CD1c-positive myeloid dendritic cell (primary cell): ENCODE measurements at regions not wholly inside any gene's neighbourhood (a gene's known extent, or its start where the extent isn't known, plus 50 kb on each side); places are given as distances from the start of the nearest gene placed in this dataset.
"Not testable (repeated sequence)": the region's sequence is repeated elsewhere in the genome, so short reads cannot be mapped to it uniquely, and the experiment has no call there.

Source experiments
- DNase-seq: peaks from one replicate; pipeline ENCODE4 v3.0.0-alpha.2; 2016; ENCODE audit errors: extremely low spot score

- DNase-seq = peak; percentile 22
These were observed 51.9 kb upstream of the PTPRJ start for GRCh38 chr11:47928426-47928825.

DNA sequence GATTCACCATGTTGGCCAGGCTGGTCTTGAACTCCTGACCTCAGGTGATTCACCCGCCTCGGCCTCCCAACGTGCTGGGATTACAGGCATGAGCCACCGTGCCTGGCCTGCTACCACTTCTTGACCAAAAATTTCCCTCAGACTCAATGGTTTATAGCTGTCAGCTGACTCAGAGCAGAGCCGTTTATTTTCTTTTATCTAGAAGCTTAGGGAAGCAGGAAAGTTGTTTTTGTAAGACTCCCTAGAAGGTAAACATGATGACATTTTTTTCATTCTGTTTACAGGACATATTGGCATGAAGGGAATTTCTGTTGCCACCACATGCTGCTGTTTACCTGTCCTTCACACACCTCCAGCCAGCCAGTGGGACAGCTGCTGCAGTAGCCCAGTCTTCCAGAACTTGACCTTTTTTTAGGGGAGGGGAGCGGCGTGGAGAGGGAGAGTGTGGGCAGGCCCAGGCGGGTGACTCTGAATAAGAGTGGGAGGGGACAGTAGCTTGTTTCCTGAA is 56.1 kb upstream of the PTPRJ start:
- DNase-seq = peak; percentile 39

DNA sequence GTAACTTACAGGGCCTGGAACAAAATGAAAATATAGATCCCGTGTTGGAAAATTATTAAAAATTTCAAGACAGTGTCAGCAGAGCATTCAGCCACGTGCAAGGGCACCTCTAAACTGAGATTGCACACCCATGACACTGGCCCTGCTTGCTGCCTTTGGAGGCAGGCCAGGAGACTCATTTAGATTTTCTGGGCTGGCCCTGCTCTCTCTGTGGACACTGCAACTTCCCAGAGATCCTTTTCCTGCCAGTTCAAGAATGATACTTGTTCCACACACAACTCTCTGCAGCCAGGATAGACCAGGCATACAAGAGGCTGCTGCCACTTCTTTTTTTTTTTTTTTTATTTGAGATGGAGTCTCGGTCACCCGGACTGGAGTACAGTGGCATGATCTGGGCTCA is 56.7 kb upstream of the PTPRJ start:
- DNase-seq = no peak

GRCh38 chr11:47921080-47921555 is 59.2 kb upstream of the PTPRJ start:
- not testable (repeated sequence) for DNase-seq

- no peak for DNase-seq
These were observed 61.4 kb upstream of the PTPRJ start for GRCh38 chr11:47918882-47919495.

DNA sequence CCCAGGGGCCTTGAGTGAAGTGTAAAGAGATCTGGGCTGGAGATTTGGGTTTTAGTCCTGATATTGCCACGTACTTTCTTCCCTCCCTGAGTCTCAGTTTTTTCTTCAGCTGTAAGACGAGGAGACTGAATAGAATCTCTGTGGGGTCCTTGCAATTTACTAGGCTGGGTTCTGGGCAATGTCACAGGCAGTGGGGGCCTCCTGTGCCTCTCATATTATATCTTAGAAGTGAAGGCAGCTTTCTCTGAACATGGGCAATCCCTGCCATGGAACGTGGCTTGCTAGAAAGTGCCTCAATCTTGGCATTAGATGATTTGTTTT is 62.0 kb upstream of the PTPRJ start:
- no peak for DNase-seq

GRCh38 chr11:47917599-47918369 is 62.6 kb upstream of the PTPRJ start:
- DNase-seq = peak; percentile 75

GRCh38 chr11:47916361-47916841 is 64.0 kb upstream of the PTPRJ start:
- DNase-seq = no peak

DNA sequence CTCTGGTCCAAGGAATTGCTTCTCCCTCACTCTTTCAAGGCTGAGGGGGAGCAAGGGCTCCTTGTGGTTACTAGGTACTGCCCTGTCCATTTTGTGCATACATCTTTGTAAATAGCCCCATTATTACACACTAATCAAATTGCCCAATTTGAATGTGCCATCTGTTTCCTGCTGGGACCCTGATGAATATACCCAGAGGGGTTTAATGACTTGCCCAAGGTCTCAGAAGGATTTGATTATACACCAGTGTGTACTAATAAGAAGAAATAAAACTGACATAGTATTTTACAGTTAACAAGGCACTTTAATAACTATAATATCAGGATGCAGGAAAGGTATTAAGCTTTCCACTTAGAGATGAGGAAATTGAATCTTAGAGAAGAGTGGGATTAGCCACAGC is 64.6 kb upstream of the PTPRJ start:
- no peak for DNase-seq

DNA sequence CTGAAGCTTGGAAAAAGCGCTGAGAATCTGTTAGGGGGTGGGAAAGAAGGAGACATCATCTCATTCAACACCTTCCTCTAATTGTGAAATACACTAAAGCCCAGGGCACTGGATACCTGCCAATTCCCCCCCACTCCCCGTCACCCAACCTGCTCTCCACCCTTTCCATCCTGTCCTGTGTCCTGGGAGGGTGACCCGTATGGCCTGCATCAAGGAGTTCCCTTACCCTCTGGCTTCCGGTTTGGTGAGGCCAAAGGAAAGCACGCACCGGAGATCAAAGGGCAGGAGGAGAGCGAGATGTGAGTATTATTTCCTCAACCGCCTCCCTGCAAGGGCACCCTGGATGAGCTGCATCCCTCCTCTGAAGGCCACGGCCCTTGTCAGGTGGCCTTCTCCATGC is 65.0 kb upstream of the PTPRJ start:
- DNase-seq = no peak

DNA sequence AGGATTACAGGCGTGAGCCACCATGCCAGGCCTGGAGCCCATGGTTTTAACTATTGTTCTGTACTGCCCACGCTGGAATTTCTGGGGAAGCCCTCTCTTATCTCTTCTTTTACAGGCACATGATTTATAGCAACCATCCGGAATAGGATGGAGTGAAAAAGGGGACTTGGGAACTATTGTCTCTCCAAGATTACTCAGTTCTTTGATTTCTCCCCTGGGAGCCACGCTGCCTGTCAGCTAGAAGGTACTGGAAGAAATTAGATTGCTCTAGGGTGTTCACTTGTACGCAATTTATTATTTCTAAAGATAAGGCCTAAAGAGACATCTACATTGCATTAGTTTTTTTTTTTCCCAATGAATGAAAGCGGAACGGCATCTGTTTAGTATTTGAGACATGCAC is 65.6 kb upstream of the PTPRJ start:
- DNase-seq = no peak

GRCh38 chr11:47913529-47914244 is 65.5 kb upstream of the NUP160 start:
- DNase-seq = no peak

DNA sequence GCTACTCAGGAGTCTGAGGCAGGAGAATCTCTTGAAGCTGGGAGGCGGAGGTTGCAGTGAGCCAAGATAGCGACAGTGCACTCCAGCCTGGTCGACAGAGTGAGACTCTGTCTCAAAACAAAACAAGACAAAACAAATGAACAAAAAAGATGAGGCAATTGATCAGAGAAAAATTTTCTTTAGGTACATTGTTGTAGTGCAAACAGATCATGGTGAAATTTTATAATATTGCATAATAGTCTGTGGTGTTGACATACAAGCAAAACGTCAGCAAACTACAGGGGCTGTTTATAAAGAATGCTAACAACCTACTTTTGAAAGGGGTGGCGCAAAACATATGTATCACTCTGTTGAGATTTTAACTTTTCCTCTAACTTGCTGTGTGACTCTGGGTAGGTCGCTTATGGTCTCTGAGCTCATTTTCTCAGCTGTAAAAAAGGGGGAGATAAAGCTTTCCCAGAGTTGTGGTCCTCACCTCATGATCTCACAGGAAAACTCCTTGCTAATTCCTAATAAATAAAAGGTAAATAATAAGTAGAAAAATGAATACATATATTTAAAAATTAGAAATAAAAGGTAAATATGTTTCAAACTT is 64.8 kb upstream of the NUP160 start:
- DNase-seq = peak; percentile 35

GRCh38 chr11:47911149-47911548 is 63.0 kb upstream of the NUP160 start:
- DNase-seq = no peak

DNA sequence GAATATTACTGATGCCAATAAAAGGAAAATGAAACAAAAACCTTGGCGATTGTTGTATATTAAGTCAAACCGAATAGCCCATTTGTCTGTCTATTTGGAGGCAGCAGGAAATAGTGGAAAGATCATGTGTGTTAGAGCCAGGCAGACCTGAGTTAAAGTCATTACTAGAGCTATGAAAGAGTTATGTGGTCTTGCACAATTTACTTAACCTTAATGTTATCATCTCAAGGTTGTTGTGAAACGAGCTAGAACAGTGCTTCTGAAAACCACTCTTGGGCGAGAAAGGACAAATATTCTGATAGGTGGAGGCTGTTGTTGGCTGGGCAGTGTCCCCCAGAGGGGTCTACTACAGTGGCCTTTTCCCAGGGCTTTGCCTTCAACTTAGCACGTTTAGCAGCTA is 60.0 kb upstream of the NUP160 start:
- no peak for DNase-seq

GRCh38 chr11:47907499-47907898 is 59.3 kb upstream of the NUP160 start:
- DNase-seq = no peak

- DNase-seq = no peak
These were observed 57.9 kb upstream of the NUP160 start for GRCh38 chr11:47906066-47906465.

DNA sequence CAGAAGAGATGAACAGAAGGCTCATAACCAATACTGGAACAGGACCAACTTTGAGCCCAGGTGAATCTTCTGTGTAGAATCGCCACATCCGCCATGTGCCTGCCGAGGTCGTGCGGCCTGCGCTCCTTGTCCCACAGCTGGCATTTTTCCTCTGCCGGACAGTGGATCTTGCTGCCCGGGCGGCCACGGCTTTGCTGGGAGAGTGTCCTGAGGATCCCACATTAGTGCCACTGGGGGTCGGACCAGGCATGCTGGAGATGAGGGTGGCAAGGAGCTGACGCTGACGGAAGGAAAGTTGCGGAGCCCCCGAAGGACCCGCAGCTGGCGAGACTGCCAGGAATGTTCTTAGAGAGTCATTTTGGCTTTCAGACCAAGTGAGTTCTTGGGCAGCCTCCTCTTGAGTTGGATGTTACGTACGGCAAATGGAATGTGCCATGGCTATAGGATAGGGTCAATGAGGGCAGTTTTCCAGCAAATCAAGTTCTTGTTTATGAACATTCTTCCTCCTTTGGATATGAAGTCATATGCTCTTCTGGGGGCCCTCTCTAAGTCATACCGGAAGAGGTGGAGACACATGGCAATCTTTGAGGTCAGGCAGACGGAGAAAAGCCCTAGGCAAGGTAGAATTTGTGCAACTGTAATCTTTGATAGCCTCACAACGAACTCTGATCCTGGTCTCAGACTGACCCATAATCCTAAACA is 57.4 kb upstream of the NUP160 start:
- DNase-seq = no peak

DNA sequence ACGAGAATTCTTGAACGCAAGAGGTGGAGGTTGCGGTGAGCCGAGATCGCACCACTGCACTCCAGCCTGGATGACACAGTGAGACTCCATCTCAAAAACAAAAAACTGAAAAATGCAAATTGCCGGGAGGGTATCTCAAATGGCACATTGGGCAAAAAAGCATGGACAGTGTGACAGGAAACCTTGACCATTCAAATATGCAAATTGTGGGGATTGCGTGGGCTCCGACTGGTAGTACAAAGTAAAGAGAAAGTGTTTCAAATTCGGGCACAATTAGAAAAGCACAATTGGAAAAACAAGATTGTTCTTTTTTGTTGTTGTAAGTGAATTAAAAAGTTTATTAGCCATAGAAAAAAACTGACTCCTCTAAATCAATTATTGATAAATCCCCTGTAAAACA is 56.7 kb upstream of the NUP160 start:
- no peak for DNase-seq

GRCh38 chr11:47904048-47904447 is 55.9 kb upstream of the NUP160 start:
- no peak for DNase-seq

- DNase-seq = no peak
These were observed 51.7 kb upstream of the NUP160 start for GRCh38 chr11:47899801-47900200.
